ENCODE measurements at regions not wholly inside any gene's neighbourhood (a gene's known extent, or its start where the extent isn't known, plus 50 kb on each side); places are given as distances from the start of the nearest gene placed in this dataset.

GRCh38 chr1:181150273-181150672 lies 61.8 kb downstream of the IER5 start:
- no peak overlapping the region for H3K27ac ChIP-seq
- POLR2A ChIA-PET (ENCODE audit: low non-redundant PET): no interaction called here
- CTCF ChIA-PET: interaction anchor here (0.6 to 1.2 kb wide), 2 partner anchors 8 to 32 kb away, joined by 3 read pairs; no protein-coding TSS in a partner anchor
- no peak for DNase-seq (ENCODE audit: low spot score)
- TF ChIP-seq, protein P1, sequence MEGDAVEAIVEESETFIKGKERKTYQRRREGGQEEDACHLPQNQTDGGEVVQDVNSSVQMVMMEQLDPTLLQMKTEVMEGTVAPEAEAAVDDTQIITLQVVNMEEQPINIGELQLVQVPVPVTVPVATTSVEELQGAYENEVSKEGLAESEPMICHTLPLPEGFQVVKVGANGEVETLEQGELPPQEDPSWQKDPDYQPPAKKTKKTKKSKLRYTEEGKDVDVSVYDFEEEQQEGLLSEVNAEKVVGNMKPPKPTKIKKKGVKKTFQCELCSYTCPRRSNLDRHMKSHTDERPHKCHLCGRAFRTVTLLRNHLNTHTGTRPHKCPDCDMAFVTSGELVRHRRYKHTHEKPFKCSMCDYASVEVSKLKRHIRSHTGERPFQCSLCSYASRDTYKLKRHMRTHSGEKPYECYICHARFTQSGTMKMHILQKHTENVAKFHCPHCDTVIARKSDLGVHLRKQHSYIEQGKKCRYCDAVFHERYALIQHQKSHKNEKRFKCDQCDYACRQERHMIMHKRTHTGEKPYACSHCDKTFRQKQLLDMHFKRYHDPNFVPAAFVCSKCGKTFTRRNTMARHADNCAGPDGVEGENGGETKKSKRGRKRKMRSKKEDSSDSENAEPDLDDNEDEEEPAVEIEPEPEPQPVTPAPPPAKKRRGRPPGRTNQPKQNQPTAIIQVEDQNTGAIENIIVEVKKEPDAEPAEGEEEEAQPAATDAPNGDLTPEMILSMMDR (conservative IDR thresholded peaks at IDR 0.05; ENCODE audit: low read depth): no peak

- ChIA-PET CTCF (interaction anchor here (0.6 to 1.2 kb wide), 3 partner anchors 9 to 33 kb away, joined by 3 read pairs; no protein-coding TSS in a partner anchor), POLR2A (ENCODE audit: low non-redundant PET) (no interaction called here)
- no peak overlapping the region for H3K27ac ChIP-seq
- DNase-seq (ENCODE audit: low spot score): no peak
- TF ChIP-seq, protein P1 (conservative IDR thresholded peaks at IDR 0.05; ENCODE audit: low read depth): no peak
Observed at GRCh38 chr1:181150842-181151241, 62.3 kb downstream of the IER5 start.

DNA sequence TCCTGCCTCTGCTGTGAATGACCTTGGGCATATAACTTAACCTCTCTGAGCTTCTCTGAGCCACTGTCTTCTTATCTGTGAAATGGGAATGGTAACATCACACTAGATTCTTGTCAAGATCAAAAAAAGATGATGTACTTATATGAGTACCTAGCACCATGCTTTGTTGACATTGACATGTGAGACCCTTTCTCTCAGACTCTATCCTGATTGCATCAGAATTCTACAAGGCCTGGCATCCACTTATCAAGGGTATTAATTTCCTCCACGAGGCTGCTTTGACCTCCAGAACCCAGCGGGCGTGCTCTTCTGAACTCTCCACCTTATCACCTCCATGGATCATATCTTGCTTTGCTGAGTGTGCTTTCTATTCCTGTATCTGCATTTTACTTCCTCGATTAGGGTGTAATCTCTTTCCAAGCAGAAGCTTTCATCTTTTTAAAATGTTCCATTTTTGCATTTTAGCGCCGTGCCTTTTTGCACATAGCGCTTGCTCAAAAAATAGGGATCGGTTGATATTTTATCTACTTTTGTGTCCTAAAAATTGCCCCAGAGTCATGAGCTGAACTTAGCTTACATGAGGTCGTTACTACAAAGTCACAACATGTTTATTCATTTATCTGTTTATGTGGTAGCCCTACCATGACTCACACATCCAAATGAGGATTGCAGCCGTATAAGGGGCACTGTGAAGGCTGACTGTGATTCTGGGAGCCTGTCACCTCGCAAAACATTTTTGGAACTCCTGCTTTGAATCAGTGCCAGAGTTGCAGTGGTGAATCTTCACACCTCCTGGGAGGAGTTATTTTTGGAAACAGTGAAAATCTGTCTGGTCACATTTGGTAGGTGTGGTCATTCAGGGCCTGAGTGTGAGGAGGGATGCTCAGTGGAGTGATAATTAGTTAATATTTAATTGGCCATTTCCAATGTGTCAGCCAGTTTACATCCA lies 63.2 kb downstream of the IER5 start:
- no peak for DNase-seq (ENCODE audit: low spot score)
- CTCF ChIA-PET: interaction anchor here (0.6 to 2.5 kb wide), 4 partner anchors 9 to 801 kb away, joined by 3 to 28 read pairs (median 3); no protein-coding TSS in a partner anchor

GRCh38 chr1:181152892-181153633 lies 64.6 kb downstream of the IER5 start:
- TF ChIP-seq, protein P1 (conservative IDR thresholded peaks at IDR 0.05; ENCODE audit: low read depth): no peak
- no peak overlapping the region; the same call in 1 of the 2 replicates for H3K27ac ChIP-seq
- ChIA-PET CTCF (interaction anchor here (0.6 to 2.5 kb wide), 2 partner anchors 10 to 115 kb away, joined by 3 to 28 read pairs; no protein-coding TSS in a partner anchor), POLR2A (ENCODE audit: low non-redundant PET) (no interaction called here)
- no peak for DNase-seq (ENCODE audit: low spot score)

More for the DNA sequence above, 63.2 kb downstream of the IER5 start:
- TF ChIP-seq, protein P1 (conservative IDR thresholded peaks at IDR 0.05; ENCODE audit: low read depth): no peak
- POLR2A ChIA-PET (ENCODE audit: low non-redundant PET): no interaction called here
- no peak overlapping the region for H3K27ac ChIP-seq

DNA sequence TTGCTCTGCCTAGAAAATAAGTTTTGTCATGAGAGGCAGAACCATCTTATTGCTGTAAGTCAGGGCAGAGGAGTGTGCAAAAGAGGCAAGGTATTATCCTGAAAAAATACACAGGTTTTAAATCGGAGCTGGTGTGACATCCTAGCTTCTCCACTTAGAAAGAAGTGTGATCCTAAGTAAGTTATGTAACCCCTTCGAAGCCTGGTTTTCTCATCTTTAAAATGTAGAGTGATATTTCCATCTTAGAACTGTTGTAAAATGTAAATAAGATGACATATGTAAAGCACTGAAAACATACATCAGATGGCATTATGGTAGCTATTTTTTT lies 65.1 kb downstream of the IER5 start:
- CTCF ChIA-PET: interaction anchor here (2.5 kb wide), 1 partner anchor 11 kb away, joined by 28 read pairs; no protein-coding TSS in a partner anchor
- TF ChIP-seq, protein P1 (conservative IDR thresholded peaks at IDR 0.05; ENCODE audit: low read depth): no peak
- DNase-seq (ENCODE audit: low spot score): no peak
- POLR2A ChIA-PET (ENCODE audit: low non-redundant PET): no interaction called here
- no peak overlapping the region for H3K27ac ChIP-seq

GRCh38 chr1:181155339-181155738 lies 66.8 kb downstream of the IER5 start:
- ChIA-PET CTCF (no interaction called here), POLR2A (ENCODE audit: low non-redundant PET) (no interaction called here)
- TF ChIP-seq, protein P1 (conservative IDR thresholded peaks at IDR 0.05; ENCODE audit: low read depth): no peak
- no peak for DNase-seq (ENCODE audit: low spot score)
- no peak overlapping the region for H3K27ac ChIP-seq
